Vagina (tissue), 2 donors: ENCODE measurements at regions not wholly inside any gene's neighbourhood (a gene's known extent, or its start where the extent isn't known, plus 50 kb on each side); places are given as distances from the start of the nearest gene placed in this dataset.

ENCODE experiments used
- CTCF ChIP-seq, 3 experiments: fragments of 450-650 bp in 2 of 3; fragments of 200-600 bp in 1 of 3; sonication (generic) in 1 of 3; IDR thresholded peaks; one replicate each; pipeline ENCODE4 v1.5.1; 2017 to 2019; ENCODE audit warnings: antibody characterized with exemption in 3 of 3, mild to moderate bottlenecking in 2 of 3, moderate library complexity in 2 of 3
- POLR2A ChIP-seq, 2 donors: fragments of 450-650 bp; IDR thresholded peaks; one replicate each; pipeline ENCODE4 v1.6.1; 2017; ENCODE audit warnings: antibody characterized with exemption in 2 of 2, mild to moderate bottlenecking in 2 of 2, moderate library complexity in 2 of 2
- POLR2AphosphoS5 ChIP-seq, 2 donors: sonication (generic); formaldehyde crosslinking; IDR thresholded peaks; one replicate each; pipeline ENCODE4 v1.9.0; 2017; ENCODE audit warnings: antibody characterized with exemption in 2 of 2, mild to moderate bottlenecking in 2 of 2, low read depth in 1 of 2; ENCODE audit not compliant: insufficient read depth in 1 of 2

GRCh38 chr10:109427411-109427810 lies 495.9 kb downstream of the XPNPEP1 start:
- TF ChIP-seq POLR2AphosphoS5 (IDR thresholded peaks at IDR 0.05; ENCODE audit: insufficient read depth in 1 of 2, low read depth in 1 of 2) (no peak), POLR2A (IDR thresholded peaks at IDR 0.05) (no peak), CTCF (IDR thresholded peaks at IDR 0.05) (no peak)
